Mucosa of descending colon (tissue), 3 donors: ENCODE measurements at regions not wholly inside any gene's neighbourhood (a gene's known extent, or its start where the extent isn't known, plus 50 kb on each side); places are given as distances from the start of the nearest gene placed in this dataset.

Source experiments
- ATAC-seq: fragments of 200-7000 bp; cut with Tn5 transposase; one replicate; pipeline ENCODE4 v1.9.1; 2020; ENCODE audit warnings: mild to moderate bottlenecking, moderate library complexity
- DNase-seq, 3 donors: peaks; one replicate each; pipeline ENCODE4 v3.0.0-alpha.2; 2020
- H3K36me3 ChIP-seq: fragments of 200-600 bp; one replicate; pipeline ENCODE4 v1.8.0; 2021; ENCODE audit warnings: low read depth, mild to moderate bottlenecking
- H3K4me1 ChIP-seq: fragments of 200-600 bp; one replicate; pipeline ENCODE4 v1.8.0; 2021; ENCODE audit warnings: low read depth, mild to moderate bottlenecking
- H3K4me3 ChIP-seq: fragments of 200-600 bp; one replicate; pipeline ENCODE4 v1.8.0; 2021; ENCODE audit warnings: mild to moderate bottlenecking
- H3K9me3 ChIP-seq: fragments of 200-600 bp; one replicate; pipeline ENCODE4 v1.8.0; 2021; ENCODE audit warnings: mild to moderate bottlenecking
- intact Hi-C, 2 donors: fragments of 100-400 bp; cut with DNase I in 1 of 2; cut with micrococcal nuclease in 1 of 2; formaldehyde crosslinking; loops; one replicate each; pipeline versions ENCODE4 v1.11.0 to v1.11.1; 2022; cut with DNase I, micrococcal nuclease
- TF ChIP-seq, protein P1 (sequence below): fragments of 200-600 bp; IDR thresholded peaks from one replicate; pipeline ENCODE4 v1.8.0; 2022; ENCODE audit warnings: antibody characterized with exemption, mild to moderate bottlenecking
- donor health status: DM: no; HTN: no; CAD: no; lungs with moderate emphysema.
- donor health status: DM: no; HTN: no; CAD: no.
- donor health status: DM: no; HTN: yes; CAD: no.

DNA sequence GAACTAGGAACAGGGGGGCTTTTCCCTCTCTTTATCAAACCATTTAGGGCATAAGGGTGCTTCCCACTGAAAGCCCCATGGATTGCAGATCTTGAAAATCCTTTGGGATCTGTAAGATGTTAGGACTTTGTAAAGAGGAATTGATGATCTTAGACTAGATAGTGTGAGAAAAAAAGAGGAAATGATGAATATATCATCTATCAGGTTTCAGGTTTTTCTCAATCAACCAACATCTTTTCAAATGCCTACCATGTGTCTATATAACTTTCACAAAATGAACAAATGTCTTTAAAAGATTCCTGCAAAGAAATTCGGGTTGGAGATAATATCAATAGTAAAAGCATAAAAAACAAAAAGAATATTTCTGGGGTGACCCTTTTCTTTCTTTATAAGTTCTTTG lies 50.1 kb downstream of the KCNC4 start:
- no peak for ATAC-seq
- Histone ChIP-seq H3K4me1 (no peaks in the 10 kb centered on the region), H3K9me3 (no peaks in the 10 kb centered on the region), H3K36me3 (no peaks in the 10 kb centered on the region), H3K4me3 (no peak overlapping the region)
- intact Hi-C loops: no loop called here
- DNase-seq: no peak
- TF ChIP-seq, protein P1, sequence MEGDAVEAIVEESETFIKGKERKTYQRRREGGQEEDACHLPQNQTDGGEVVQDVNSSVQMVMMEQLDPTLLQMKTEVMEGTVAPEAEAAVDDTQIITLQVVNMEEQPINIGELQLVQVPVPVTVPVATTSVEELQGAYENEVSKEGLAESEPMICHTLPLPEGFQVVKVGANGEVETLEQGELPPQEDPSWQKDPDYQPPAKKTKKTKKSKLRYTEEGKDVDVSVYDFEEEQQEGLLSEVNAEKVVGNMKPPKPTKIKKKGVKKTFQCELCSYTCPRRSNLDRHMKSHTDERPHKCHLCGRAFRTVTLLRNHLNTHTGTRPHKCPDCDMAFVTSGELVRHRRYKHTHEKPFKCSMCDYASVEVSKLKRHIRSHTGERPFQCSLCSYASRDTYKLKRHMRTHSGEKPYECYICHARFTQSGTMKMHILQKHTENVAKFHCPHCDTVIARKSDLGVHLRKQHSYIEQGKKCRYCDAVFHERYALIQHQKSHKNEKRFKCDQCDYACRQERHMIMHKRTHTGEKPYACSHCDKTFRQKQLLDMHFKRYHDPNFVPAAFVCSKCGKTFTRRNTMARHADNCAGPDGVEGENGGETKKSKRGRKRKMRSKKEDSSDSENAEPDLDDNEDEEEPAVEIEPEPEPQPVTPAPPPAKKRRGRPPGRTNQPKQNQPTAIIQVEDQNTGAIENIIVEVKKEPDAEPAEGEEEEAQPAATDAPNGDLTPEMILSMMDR: no peak

DNA sequence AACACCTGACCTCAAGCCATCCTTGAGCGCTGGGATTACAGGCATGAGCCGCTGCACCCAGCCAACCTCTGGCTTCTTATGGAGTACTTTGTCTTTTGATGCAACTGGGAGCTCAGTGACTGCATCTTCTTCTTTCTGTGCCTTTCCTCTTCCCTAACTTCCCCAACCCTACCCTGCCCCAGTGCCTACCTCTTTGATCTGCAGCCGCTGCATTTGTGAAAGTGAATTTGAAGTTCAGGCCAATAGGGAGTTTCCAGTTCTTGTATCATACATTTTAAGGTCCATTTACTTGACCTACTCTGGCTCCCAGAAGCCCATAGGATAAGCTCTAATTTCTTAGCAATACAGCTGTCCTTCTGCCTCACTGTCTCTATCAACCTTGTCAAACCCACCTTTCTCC lies 52.2 kb downstream of the KCNC4 start:
- TF ChIP-seq, protein P1: no peak
- DNase-seq (no peak), ATAC-seq (no peak)
- H3K4me1 ChIP-seq: no peaks in the 10 kb centered on the region
- no peaks in the 10 kb centered on the region for H3K36me3 ChIP-seq
- intact Hi-C loops: no loop called here
- H3K9me3 ChIP-seq: no peaks in the 10 kb centered on the region
- H3K4me3 ChIP-seq: no peak overlapping the region

DNA sequence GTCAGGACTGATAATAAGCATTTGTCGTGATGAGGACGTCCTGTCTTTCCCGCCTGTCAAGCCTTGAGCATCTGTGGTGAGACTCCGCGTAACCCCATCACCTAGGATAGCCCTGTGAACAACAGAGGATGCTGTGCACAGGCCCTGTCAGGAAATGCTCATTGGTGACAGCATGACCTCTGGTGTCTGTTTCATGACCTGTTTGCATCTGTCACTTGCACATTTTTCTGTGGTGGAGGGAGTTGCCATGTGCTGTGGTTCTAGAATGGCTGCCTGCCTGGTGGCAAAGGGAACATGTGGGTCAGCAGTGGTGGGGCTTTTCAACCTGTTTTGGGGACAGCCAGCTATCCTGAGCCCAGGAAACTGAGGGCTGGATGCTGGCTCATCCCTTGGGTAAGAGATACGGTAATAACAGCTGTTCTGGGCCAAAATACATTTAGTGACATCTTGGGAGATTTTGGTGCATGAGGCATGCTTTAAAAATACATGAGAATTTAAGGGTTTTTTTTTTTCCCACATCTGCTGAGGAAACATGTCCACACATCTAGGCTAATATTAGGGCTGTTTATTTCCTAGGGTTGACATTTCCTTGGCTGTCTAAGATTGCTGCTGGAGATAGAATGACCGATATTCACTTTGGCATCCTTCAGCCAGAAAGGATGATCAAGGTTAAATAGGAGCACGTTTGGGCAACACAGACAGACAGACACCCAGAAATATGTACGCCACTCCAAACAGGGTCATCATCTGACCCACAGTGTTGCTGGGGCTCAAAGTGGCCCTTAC lies 52.9 kb downstream of the KCNC4 start:
- H3K4me3 ChIP-seq: no peak overlapping the region
- TF ChIP-seq, protein P1: no peak
- H3K9me3 ChIP-seq: no peaks in the 10 kb centered on the region
- ATAC-seq: no peak
- no peak for DNase-seq
- intact Hi-C loops: no loop called here
- no peaks in the 10 kb centered on the region for H3K36me3 ChIP-seq
- H3K4me1 ChIP-seq: no peaks in the 10 kb centered on the region

DNA sequence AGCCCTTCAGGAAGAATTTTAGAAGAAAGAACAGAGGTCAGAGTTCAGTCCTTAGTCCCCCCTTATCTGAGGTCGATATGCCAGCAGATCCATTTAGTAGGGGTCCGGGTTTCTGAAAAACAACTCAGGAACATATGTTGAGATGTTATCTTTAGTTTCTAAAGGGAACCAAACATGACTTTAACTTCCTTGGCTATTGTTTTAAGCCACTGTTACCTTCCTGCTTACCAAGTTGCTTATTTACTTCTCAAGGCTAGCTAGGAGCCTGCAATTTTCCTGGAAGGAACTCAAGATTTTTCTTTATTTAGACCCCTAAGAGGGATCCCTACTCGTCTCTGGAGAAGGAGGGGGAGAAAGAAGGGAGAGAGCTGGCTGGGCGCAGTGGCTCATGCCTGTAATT lies 54.3 kb downstream of the KCNC4 start:
- no peak for ATAC-seq
- H3K4me3 ChIP-seq: no peak overlapping the region
- no peaks in the 10 kb centered on the region for H3K9me3 ChIP-seq
- H3K36me3 ChIP-seq: no peaks in the 10 kb centered on the region
- intact Hi-C loops: no loop called here
- H3K4me1 ChIP-seq: no peaks in the 10 kb centered on the region
- TF ChIP-seq, protein P1: no peak
- DNase-seq: no peak

DNA sequence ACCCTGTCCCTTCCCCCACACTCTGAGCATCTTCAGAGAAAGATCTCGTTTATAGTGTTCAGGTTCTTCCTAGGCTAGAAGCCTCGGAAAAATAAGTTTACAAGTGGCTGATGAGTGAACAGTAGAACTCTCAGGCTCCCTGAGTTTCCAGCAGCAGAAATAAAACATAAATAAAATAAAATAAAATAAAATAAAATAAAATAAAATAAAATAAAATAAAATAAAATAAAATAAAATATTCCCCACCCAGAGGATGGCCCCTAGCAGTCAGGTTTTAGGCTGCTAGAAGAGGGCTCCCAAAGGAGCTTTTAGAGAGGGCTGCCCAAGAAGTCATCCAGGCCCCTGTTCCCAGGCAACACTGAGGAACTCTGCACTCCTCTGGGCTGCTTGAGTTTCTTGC lies 55.1 kb downstream of the KCNC4 start:
- TF ChIP-seq, protein P1: no peak
- no peaks in the 10 kb centered on the region for H3K4me1 ChIP-seq
- H3K4me3 ChIP-seq: no peak overlapping the region
- no peak for DNase-seq
- no peaks in the 10 kb centered on the region for H3K36me3 ChIP-seq
- no peaks in the 10 kb centered on the region for H3K9me3 ChIP-seq
- intact Hi-C loops: no loop called here
- ATAC-seq: no peak
